Activated B cell treated with CpG ODN at 0.5 μM for 24 hours (primary cell): ENCODE measurements at regions not wholly inside any gene's neighbourhood (a gene's known extent, or its start where the extent isn't known, plus 50 kb on each side); places are given as distances from the start of the nearest gene placed in this dataset.

Experiments
- ATAC-seq: fragments of 200-7000 bp; cut with Tn5 transposase; one replicate; pipeline ENCODE4 v1.10.0; 2021; ENCODE audit warnings: low read depth, mild to moderate bottlenecking, moderate library complexity
- CTCF ChIA-PET: fragments of 350-600 bp; sonication (Branson Sonifier 250); formaldehyde crosslinking; loops from one replicate; lab custom pipeline; 2021; ENCODE audit warnings: antibody characterized with exemption; lab: Charles Lee
- POLR2A ChIA-PET: fragments of 350-600 bp; sonication (Branson Sonifier 250); formaldehyde crosslinking; loops from one replicate; lab custom pipeline; 2021; ENCODE audit warnings: antibody characterized with exemption; lab: Charles Lee
- DNase-seq: peaks from one replicate; pipeline ENCODE4 v3.0.0; 2022
- H3K27ac Mint-ChIP-seq: one replicate; pipeline ENCODE4 v1.8.0; 2020; ENCODE audit warnings: mixed read lengths
- H3K27me3 Mint-ChIP-seq: one replicate; pipeline ENCODE4 v1.8.0; 2021; ENCODE audit warnings: mixed read lengths
- H3K36me3 Mint-ChIP-seq: one replicate; pipeline ENCODE4 v1.8.0; 2021; ENCODE audit warnings: low read depth, mixed read lengths
- H3K4me1 Mint-ChIP-seq: one replicate; pipeline ENCODE4 v1.8.0; 2021; ENCODE audit warnings: mixed read lengths
- H3K4me3 Mint-ChIP-seq: one replicate; pipeline ENCODE4 v1.8.0; 2020; ENCODE audit warnings: mild to moderate bottlenecking, mixed read lengths
- H3K9me3 Mint-ChIP-seq: one replicate; pipeline ENCODE4 v1.8.0; 2020; ENCODE audit warnings: mixed read lengths
- intact Hi-C: fragments of 100-400 bp; cut with micrococcal nuclease; formaldehyde crosslinking; loops from one replicate; pipeline ENCODE4 v1.15.1; 2024
- TF ChIP-seq, protein P1 (sequence below): fragments of 200-600 bp; IDR thresholded peaks from one replicate; pipeline ENCODE4 v1.8.0; 2022; ENCODE audit warnings: antibody characterized with exemption, mild to moderate bottlenecking

DNA sequence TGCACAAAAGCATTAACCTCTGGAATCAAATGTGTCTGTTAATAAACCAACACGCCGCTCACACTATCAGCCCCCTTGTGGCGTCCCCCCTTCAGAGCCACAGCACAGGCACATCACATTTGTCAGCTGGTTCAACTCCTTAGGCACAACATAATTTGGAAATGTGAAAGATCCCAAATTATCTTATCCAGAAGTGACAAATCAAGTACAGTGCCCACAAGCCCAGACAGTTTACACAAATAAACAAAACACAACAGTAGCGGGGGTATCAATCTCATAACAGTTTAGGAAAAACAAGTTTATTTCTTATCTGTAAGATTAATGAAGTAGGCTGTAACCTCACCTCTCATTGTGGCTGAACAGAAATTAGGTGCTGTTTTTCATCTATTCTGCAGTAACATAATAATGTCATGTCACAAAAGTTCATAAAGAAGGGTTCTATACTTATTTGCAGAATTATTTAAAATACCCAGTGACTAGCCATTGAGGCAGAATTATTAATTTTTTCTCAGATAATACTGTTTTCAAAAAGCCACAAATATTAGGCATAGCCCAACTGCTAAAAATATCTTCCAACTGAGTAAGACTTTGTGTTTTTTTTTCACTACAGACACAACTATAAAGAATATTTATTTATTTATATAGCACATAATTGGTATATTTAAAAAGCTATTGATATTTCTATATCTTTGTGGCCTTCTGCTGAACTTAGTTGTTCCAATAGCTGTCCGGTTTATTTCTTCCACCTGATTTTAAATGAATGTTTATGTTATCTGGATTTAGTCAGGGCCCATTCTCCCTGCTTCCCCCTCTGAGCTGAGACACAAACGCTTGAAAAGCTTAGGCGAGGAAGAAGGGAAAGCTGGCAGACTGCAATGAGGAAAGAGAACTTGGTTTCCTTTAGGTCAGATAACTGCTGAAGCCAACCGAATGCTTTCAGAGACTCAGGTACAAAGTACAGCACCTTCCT is 214.7 kb downstream of the QDPR start:
- Mint-ChIP-seq H3K4me3 (no peak overlapping the region), H3K4me1 (no peaks in the 10 kb centered on the region), H3K27ac (no peak overlapping the region), H3K9me3 (no peaks in the 10 kb centered on the region), H3K36me3 (no peaks in the 10 kb centered on the region), H3K27me3 (no peaks in the 10 kb centered on the region)
- DNase-seq: no peak
- TF ChIP-seq, protein P1, sequence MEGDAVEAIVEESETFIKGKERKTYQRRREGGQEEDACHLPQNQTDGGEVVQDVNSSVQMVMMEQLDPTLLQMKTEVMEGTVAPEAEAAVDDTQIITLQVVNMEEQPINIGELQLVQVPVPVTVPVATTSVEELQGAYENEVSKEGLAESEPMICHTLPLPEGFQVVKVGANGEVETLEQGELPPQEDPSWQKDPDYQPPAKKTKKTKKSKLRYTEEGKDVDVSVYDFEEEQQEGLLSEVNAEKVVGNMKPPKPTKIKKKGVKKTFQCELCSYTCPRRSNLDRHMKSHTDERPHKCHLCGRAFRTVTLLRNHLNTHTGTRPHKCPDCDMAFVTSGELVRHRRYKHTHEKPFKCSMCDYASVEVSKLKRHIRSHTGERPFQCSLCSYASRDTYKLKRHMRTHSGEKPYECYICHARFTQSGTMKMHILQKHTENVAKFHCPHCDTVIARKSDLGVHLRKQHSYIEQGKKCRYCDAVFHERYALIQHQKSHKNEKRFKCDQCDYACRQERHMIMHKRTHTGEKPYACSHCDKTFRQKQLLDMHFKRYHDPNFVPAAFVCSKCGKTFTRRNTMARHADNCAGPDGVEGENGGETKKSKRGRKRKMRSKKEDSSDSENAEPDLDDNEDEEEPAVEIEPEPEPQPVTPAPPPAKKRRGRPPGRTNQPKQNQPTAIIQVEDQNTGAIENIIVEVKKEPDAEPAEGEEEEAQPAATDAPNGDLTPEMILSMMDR: no peak
- no peak for ATAC-seq
- ChIA-PET CTCF (no interaction called here), POLR2A (no interaction called here)
- intact Hi-C loops: no loop called here

DNA sequence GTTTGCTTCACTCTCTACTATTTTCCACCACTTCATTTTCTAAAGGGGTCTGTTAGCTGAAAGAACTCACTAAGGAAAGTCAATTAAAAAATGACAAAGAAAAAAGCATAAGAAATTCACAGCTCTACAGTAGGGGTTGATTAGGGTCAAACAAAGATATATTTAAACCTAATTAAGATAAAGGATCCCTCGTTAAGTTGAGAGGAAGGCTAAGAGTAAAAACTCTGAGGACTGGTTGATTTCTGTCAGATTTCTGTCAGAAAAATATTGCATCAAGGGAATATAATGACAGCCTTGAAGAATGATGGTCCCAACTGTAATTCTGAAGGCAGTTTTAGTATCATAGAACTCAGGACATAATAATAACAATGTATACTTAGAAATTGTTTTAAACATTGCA is 218.0 kb downstream of the QDPR start:
- H3K27ac Mint-ChIP-seq: no peak overlapping the region
- TF ChIP-seq, protein P1: no peak
- H3K9me3 Mint-ChIP-seq: no peaks in the 10 kb centered on the region
- H3K4me1 Mint-ChIP-seq: no peaks in the 10 kb centered on the region
- ATAC-seq (no peak), DNase-seq (no peak)
- no peak overlapping the region for H3K4me3 Mint-ChIP-seq
- H3K36me3 Mint-ChIP-seq: no peaks in the 10 kb centered on the region
- no peaks in the 10 kb centered on the region for H3K27me3 Mint-ChIP-seq
- ChIA-PET POLR2A (no interaction called here), CTCF (no interaction called here)
- intact Hi-C loops: no loop called here

DNA sequence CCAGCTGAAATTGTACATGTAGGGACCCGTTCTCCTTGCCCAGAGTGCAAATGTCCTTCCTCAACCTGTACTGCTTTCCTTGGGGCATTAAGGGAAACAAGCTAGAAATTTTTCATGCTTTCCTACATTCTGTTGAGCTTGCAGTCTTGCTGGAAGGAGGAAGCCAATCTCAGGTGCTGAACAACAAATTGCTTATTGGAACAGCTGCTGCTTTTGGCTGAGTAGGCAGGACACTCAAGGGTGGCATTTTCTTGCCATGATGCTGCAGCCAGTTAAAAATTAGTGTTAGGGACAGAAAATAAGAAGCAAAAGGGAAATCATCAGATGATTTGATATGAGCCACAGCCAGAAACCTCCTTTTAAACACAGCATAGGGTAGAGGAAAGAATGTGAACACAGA is 223.7 kb downstream of the QDPR start:
- no peaks in the 10 kb centered on the region for H3K27me3 Mint-ChIP-seq
- no peak for ATAC-seq
- ChIA-PET CTCF (no interaction called here), POLR2A (no interaction called here)
- TF ChIP-seq, protein P1: no peak
- H3K36me3 Mint-ChIP-seq: no peaks in the 10 kb centered on the region
- no peaks in the 10 kb centered on the region for H3K4me1 Mint-ChIP-seq
- H3K9me3 Mint-ChIP-seq: no peaks in the 10 kb centered on the region
- no peak overlapping the region for H3K27ac Mint-ChIP-seq
- H3K4me3 Mint-ChIP-seq: no peak overlapping the region
- no peak for DNase-seq
- intact Hi-C loops: no loop called here

DNA sequence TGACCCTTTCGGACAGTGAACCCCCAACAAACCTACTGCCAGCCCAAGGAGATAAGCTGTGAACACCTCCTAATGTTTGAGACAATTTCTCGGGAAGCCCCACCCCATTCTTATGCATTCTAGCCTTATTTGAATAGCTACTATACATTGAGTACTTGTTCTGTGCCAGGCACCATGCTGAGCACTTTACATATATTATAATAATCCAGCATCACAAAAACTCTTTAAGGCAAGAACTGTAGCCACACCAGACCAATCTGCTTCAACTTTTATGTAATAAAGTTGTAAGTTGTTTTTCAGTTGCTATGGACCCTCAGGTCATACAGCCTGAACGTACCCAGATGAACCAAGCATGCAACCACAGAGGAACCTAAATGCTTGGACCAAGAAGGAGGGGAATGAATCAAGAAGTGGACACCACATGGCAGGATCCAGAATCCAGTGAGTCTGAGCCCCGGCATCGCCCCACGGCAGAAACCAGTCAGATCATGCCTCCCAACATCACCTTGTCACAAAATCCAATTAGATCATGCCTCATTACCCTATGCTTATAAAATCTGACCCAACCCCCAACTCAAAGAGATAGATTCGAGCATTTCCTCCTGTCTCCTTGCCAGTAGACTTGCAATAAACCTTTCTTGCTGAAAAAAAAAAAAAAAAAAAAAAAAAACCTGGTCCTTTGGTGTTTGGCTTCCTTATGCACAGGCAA is 225.0 kb downstream of the QDPR start:
- CTCF ChIA-PET: no interaction called here
- no peak overlapping the region for H3K4me3 Mint-ChIP-seq

More for the DNA sequence above, 225.0 kb downstream of the QDPR start:
- no peak for DNase-seq
- intact Hi-C loops: no loop called here
- Mint-ChIP-seq H3K27ac (no peak overlapping the region), H3K36me3 (no peaks in the 10 kb centered on the region), H3K27me3 (no peaks in the 10 kb centered on the region), H3K4me1 (no peaks in the 10 kb centered on the region), H3K9me3 (no peaks in the 10 kb centered on the region)
- ATAC-seq: no peak
- POLR2A ChIA-PET: no interaction called here
- TF ChIP-seq, protein P1: no peak
